ENCODE measurements at regions not wholly inside any gene's neighbourhood (a gene's known extent, or its start where the extent isn't known, plus 50 kb on each side); places are given as distances from the start of the nearest gene placed in this dataset.

GRCh38 chr5:178786859-178787499 is 56.5 kb upstream of the ZNF354A start (continued):
- TF ChIP-seq BCL3 (IDR thresholded peaks at IDR 0.05; ENCODE audit: borderline replicate concordance, insufficient read depth, low read depth, low read length, poor library complexity, severe bottlenecking) (no peak), CBX5 (IDR thresholded peaks at IDR 0.05; ENCODE audit: low read depth) (no peak), POLR2A (IDR thresholded peaks at IDR 0.05; ENCODE audit: low read depth, low read length) (no peak), NFXL1 (IDR thresholded peaks at IDR 0.05; ENCODE audit: borderline replicate concordance) (no peak), NKRF (conservative IDR thresholded peaks at IDR 0.05) (no peak)

GRCh38 chr5:178786417-178786816 is 56.0 kb upstream of the ZNF354A start:
- BruUV-seq (replicated peaks), result no TSS peak
- ChIA-PET RAD21 (ENCODE audit: unreplicated experiment) (no interaction called here), POLR2A (no interaction called here), SMC1A (ENCODE audit: uncharacterized antibody, unreplicated experiment) (no interaction called here), CTCF (no interaction called here)
- no peaks in the 10 kb centered on the region for H3K36me3 ChIP-seq (ENCODE audit: control insufficient read depth in 2 of 2, insufficient read depth in 2 of 2, low read length in 1 of 2)
- no peak overlapping the region for H3K9ac ChIP-seq (ENCODE audit: control insufficient read depth, insufficient read depth, low read length)
- no peaks in the 10 kb centered on the region; the same call in 2 of the 3 replicates for H3K9me3 ChIP-seq (replicated peaks; ENCODE audit: control insufficient read depth, insufficient read depth, low read length)
- 23% methylated on average over 13 of the region's 13 CpGs for WGBS (ENCODE audit: insufficient coverage, insufficient replicate concordance, low lambda C conversion rate, missing lambda C conversion rate)
- H3K4me3 ChIP-seq, result no peak overlapping the region
- H3K4me1 ChIP-seq (ENCODE audit: control insufficient read depth, insufficient read depth, low read length), result no peaks in the 10 kb centered on the region
- no peaks in the 10 kb centered on the region for H3K79me2 ChIP-seq (ENCODE audit: control insufficient read depth, insufficient read depth, low read length)
- in situ Hi-C loops (cut with MboI), result no loop called here
- H3K27ac ChIP-seq (ENCODE audit: control insufficient read depth, insufficient read depth), result no peak overlapping the region
- no peaks in the 10 kb centered on the region for H4K20me1 ChIP-seq (ENCODE audit: control insufficient read depth, insufficient read depth)
- FAIRE-seq (no peak), ATAC-seq (no peak), DNase-seq (ENCODE audit: low read depth, low spot score) (no peak)
- intact Hi-C loops (cut with micrococcal nuclease; ENCODE audit: unreplicated experiment), result no loop called here
- no peak overlapping the region for H3K4me2 ChIP-seq (ENCODE audit: control insufficient read depth, insufficient read depth)
- no peak overlapping the region for H2AFZ ChIP-seq (ENCODE audit: control insufficient read depth, low read depth, low read length)
- H3K27me3 ChIP-seq (replicated peaks in 1 of 2; ENCODE audit: control insufficient read depth in 2 of 2, insufficient read depth in 2 of 2, low read length in 1 of 2), result no peaks in the 10 kb centered on the region
- TF ChIP-seq ZNF687 (IDR thresholded peaks at IDR 0.05) (no peak), NFXL1 (IDR thresholded peaks at IDR 0.05; ENCODE audit: borderline replicate concordance) (no peak), PBX3 (IDR thresholded peaks at IDR 0.05; ENCODE audit: insufficient replicate concordance, low read depth, low read length) (no peak), ZNF592 (IDR thresholded peaks at IDR 0.05) (no peak)

All from GM12878 (cell line).